Activated T-helper 1 cell treated with anti-CD3 and anti-CD28 coated beads, Interleukin-2, amount 50 U/mL, for 16 hours (primary cell): ENCODE measurements at regions not wholly inside any gene's neighbourhood (a gene's known extent, or its start where the extent isn't known, plus 50 kb on each side); places are given as distances from the start of the nearest gene placed in this dataset.

Source experiments
- DNase-seq, 2 donors: peaks; one replicate each; pipeline ENCODE4 v3.0.0-alpha.2; 2020; ENCODE audit warnings: low read depth in 1 of 2, low spot score in 1 of 2

GRCh38 chr18:45260125-45260524, 355.2 kb upstream of the SLC14A2 start:
- DNase-seq, result no peak

GRCh38 chr18:45266023-45266422, 349.3 kb upstream of the SLC14A2 start:
- no peak for DNase-seq

GRCh38 chr18:45267622-45268021, 347.7 kb upstream of the SLC14A2 start:
- no peak for DNase-seq

GRCh38 chr18:45268583-45268982, 346.7 kb upstream of the SLC14A2 start:
- no peak for DNase-seq

- DNase-seq, result no peak
Measured at GRCh38 chr18:45270289-45270771, 344.9 kb upstream of the SLC14A2 start.

GRCh38 chr18:45274026-45274425, 341.2 kb upstream of the SLC14A2 start:
- no peak for DNase-seq

GRCh38 chr18:45275367-45276113, 339.7 kb upstream of the SLC14A2 start:
- no peak for DNase-seq

GRCh38 chr18:45276878-45277277, 338.4 kb upstream of the SLC14A2 start:
- DNase-seq, result no peak

GRCh38 chr18:45277908-45278307, 337.4 kb upstream of the SLC14A2 start:
- DNase-seq, result no peak

GRCh38 chr18:45280481-45281276, 334.6 kb upstream of the SLC14A2 start:
- DNase-seq, result no peak

GRCh38 chr18:45282101-45282812, 333.0 kb upstream of the SLC14A2 start:
- no peak for DNase-seq

GRCh38 chr18:45284174-45284573, 331.1 kb upstream of the SLC14A2 start:
- DNase-seq, result no peak

GRCh38 chr18:45284851-45285250, 330.4 kb upstream of the SLC14A2 start:
- no peak for DNase-seq

- DNase-seq, result no peak
Measured at GRCh38 chr18:45285251-45285650, 330.0 kb upstream of the SLC14A2 start.

- no peak for DNase-seq
Measured at GRCh38 chr18:45286431-45286830, 328.8 kb upstream of the SLC14A2 start.

- no peak for DNase-seq
Measured at GRCh38 chr18:45287531-45287930, 327.7 kb upstream of the SLC14A2 start.

GRCh38 chr18:45290364-45290763, 324.9 kb upstream of the SLC14A2 start:
- DNase-seq, result no peak

GRCh38 chr18:45291621-45292615, 323.4 kb upstream of the SLC14A2 start:
- no peak for DNase-seq

- no peak for DNase-seq
Measured at GRCh38 chr18:45295388-45295787, 319.9 kb upstream of the SLC14A2 start.

- no peak for DNase-seq
Measured at GRCh38 chr18:45298986-45299385, 316.3 kb upstream of the SLC14A2 start.
